Urinary bladder (tissue), 3 donors: ENCODE measurements at regions not wholly inside any gene's neighbourhood (a gene's known extent, or its start where the extent isn't known, plus 50 kb on each side); places are given as distances from the start of the nearest gene placed in this dataset.

ENCODE experiments used
- DNase-seq: peaks from one replicate; pipeline ENCODE4 v3.0.0-alpha.2; 2015; ENCODE audit errors: extremely low spot score
- H3K27ac ChIP-seq: one replicate; pipeline ENCODE4 v1.5.1; 2013; ENCODE audit warnings: low read depth, mild to moderate bottlenecking, moderate library complexity
- H3K36me3 ChIP-seq: one replicate; pipeline ENCODE4 v1.6.1; 2013; ENCODE audit warnings: mild to moderate bottlenecking, moderate library complexity; ENCODE audit not compliant: insufficient read depth
- H3K4me1 ChIP-seq: one replicate; pipeline ENCODE4 v1.6.1; 2013; ENCODE audit warnings: mild to moderate bottlenecking, moderate library complexity; ENCODE audit not compliant: insufficient read depth
- H3K4me3 ChIP-seq: one replicate; pipeline ENCODE4 v1.5.1; 2013; ENCODE audit warnings: low read depth, low read length
- WGBS: extraction: QIAGEN DNeasy Blood & Tissue Kit; methylation state at CpG from one replicate; pipeline ENCODE4 v1.1.7; 2013; 5-methylcytosine and 5-hydroxymethylcytosine counted together
- donor health status: healthy with polysubstance abuse.
- donor health status: healthy.

DNA sequence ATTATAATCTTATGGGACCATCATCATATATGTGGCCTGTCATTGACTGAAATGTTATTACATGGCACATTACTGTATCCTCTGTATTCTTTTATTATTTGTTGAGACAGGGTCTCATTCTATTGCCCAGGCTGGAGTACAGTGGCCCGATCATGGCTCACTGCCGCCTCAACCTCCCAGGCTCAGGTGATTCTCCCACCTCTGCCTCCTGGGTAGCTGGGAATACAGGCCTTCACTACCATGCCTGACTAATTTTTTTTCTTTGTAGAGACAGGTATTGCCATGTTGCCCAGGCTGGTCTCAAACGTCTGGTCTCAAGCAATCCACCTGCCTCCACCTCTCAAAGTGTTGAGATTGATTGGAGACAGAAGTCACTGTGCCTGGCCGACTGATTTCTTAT is 153.2 kb downstream of the RASSF9 start:
- WGBS = 82% methylated on average over 4 of the region's 4 CpGs
- DNase-seq = no peak
- Histone ChIP-seq H3K4me3 (no peak overlapping the region), H3K27ac (no peak overlapping the region), H3K4me1 (no peaks in the 10 kb centered on the region), H3K36me3 (no peaks in the 10 kb centered on the region)

DNA sequence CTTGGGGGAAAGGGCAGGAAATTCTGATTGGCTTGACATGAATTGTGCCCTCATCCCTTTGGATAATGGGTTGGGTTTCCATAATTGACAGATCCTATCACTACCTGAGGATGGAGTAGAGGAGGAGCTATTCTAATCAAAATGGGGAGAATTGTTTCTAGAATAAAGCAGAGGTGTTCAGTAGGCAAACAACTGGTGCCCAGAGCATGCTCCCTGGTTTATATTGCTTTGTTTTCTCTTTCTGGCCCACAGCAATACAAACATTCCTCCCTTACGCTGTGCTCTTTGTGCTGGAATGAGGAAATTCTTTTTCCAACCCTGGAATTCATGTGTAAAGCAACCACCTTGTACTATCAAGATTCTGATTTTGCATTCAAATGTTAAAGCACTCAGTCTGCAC is 147.4 kb downstream of the RASSF9 start:
- DNase-seq = no peak
- H3K4me3 ChIP-seq = no peak overlapping the region
- H3K4me1 ChIP-seq = no peaks in the 10 kb centered on the region
- H3K27ac ChIP-seq = no peak overlapping the region
- 58% methylated on average over 1 of the region's 1 CpG for WGBS
- no peaks in the 10 kb centered on the region for H3K36me3 ChIP-seq

DNA sequence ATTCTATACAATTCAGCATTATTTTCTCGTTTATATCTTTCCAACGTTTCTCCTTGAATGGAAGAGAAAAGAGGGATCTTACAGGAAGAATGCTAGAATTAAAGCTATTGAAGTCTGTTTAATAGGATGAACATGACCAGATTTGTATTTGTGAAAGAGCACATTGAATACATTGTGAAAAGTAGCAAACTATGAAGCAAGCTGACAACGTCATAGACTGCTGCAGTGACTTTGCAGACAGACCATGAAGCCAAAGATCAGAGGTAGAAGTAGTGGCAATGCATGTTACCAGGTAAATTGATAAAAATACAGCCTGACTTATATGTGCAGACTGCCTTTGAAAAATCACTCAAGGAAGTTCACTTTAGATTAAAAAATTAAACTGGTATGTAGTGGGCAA is 146.1 kb downstream of the RASSF9 start:
- Histone ChIP-seq H3K36me3 (no peaks in the 10 kb centered on the region), H3K4me3 (no peak overlapping the region)
- 70% methylated on average over 3 of the region's 3 CpGs for WGBS

DNA sequence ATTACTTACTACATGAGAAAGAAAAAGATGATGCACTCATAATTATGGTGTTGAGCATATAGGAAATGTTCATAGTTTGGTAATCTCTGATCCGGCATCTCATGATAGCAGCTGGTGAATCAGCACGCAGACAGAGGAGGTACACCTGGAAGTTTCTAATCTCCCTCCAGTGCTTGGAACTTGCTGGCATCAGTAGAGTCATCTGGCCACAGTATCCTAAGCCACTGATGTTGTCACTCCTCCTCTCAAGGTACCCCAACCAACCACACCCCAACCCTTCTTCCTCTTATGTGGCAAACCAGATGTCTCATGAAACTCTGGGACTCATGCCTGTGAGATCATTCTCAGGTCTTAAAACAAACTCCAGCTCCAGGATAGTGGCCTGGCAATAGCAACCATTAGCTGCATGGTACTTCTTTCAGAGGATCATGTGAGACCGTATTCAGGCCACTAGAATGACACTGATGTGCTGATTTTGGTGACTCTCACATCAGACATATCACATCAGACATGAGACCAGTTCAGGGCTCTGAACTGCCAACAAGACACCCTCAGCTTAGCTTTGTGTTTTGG is 143.0 kb downstream of the RASSF9 start:
- 86% methylated on average over 3 of the region's 3 CpGs for WGBS

More for the DNA sequence above, 146.1 kb downstream of the RASSF9 start:
- DNase-seq = no peak
- Histone ChIP-seq H3K4me1 (no peaks in the 10 kb centered on the region), H3K27ac (no peak overlapping the region)

DNA sequence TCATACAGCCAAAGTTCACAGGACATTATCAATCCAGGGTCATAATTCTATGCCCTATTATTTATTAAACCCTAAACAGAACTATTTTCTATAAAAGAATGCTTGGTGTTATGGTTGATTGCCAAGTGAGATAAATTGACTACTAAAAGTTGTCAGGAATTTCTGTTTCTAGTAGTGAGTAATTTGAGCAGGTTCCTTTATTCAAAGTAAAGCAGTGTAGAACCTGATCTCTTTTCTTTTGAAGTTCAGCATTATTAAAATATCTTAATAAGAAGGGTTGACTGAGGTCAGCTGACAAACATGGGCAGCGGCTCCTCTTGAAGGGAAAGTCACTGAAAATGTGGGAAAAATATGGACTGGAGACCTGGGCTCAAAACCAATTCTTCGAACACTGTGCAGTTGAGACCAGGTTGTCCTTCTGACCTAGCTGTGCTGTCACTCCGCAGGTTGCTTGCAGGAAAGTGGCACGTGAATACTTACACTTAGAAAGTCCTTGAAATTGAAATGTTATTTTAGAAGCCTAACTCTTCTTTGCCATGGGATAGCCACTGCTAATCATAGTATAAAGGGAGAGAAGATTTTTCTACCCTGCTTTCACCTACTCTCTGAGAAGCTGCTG is 141.0 kb downstream of the RASSF9 start:
- no peaks in the 10 kb centered on the region for H3K36me3 ChIP-seq
- H3K4me1 ChIP-seq = no peaks in the 10 kb centered on the region
- H3K27ac ChIP-seq = no peak overlapping the region
- no peak overlapping the region for H3K4me3 ChIP-seq
- 66% methylated on average over 4 of the region's 4 CpGs for WGBS
- no peak for DNase-seq

More for the DNA sequence above, 143.0 kb downstream of the RASSF9 start:
- no peak for DNase-seq
- Histone ChIP-seq H3K4me1 (no peaks in the 10 kb centered on the region), H3K27ac (no peak overlapping the region), H3K4me3 (no peak overlapping the region), H3K36me3 (no peaks in the 10 kb centered on the region)

DNA sequence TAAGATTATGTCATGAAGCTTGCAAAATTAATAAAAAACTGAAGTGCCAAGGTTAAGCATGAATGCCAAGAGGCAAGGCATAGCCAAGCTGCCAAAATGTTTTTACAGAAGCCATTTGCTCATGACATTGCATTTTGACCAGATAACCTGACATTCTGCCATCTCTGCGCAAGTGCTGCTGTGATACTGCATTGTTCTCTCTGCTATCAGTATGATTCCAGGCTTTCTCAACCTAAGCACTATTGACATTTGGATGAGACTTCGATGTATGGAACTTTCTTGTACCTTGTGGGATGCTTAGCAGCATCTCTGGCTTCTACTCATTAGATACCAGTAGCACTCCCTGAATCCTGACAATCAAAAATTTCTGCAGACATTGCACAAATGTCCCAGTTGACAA is 139.2 kb downstream of the RASSF9 start:
- no peak for DNase-seq
- Histone ChIP-seq H3K4me1 (no peaks in the 10 kb centered on the region), H3K36me3 (no peaks in the 10 kb centered on the region), H3K27ac (no peak overlapping the region), H3K4me3 (no peak overlapping the region)
- WGBS = 87% methylated on average over 2 of the region's 2 CpGs

DNA sequence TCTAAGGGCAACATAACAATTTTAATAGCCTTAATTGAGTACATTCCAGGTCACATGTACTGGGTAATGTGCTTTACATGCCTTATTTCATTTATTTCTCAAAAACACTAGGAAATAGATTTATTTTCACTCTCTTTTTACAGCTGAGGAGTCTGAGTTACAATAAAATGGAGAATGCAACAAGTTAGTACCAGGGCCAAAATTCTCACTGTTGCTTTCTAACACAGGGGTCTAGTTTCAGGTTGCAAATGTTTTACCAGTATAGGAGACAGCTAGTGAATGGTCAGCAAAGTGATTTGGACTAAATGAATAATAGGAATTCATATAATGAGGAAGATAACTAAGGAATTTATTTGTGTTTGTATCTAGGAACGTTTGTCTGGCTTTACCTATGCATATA is 137.3 kb downstream of the RASSF9 start:
- Histone ChIP-seq H3K4me3 (no peak overlapping the region), H3K27ac (no peak overlapping the region), H3K4me1 (no peaks in the 10 kb centered on the region), H3K36me3 (no peaks in the 10 kb centered on the region)
- WGBS = 20% methylated on average over 1 of the region's 1 CpG
- no peak for DNase-seq

DNA sequence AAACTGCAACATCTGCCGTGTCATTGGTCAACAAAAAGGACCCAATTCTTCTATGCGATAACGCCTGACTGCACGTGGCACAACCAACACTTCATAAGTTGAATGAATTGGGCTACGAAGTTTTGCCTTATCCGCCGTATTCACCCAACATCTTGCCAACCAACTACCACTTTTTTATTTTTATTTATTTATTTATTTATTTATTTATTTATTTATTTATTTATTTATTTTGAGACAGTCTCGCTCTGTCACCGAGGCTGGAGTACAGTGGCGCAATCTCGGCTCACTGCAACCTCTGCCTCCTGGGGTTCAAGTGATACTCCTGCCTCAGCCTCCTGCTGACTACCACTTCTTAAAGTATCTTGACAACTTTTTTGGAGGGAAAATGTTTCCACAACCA is 127.4 kb downstream of the RASSF9 start:
- Histone ChIP-seq H3K27ac (no peak overlapping the region), H3K4me1 (no peaks in the 10 kb centered on the region), H3K4me3 (no peak overlapping the region), H3K36me3 (no peaks in the 10 kb centered on the region)
- DNase-seq = no peak
- whole genome bisulfite sequencing = 98% methylated on average over 11 of the region's 11 CpGs

DNA sequence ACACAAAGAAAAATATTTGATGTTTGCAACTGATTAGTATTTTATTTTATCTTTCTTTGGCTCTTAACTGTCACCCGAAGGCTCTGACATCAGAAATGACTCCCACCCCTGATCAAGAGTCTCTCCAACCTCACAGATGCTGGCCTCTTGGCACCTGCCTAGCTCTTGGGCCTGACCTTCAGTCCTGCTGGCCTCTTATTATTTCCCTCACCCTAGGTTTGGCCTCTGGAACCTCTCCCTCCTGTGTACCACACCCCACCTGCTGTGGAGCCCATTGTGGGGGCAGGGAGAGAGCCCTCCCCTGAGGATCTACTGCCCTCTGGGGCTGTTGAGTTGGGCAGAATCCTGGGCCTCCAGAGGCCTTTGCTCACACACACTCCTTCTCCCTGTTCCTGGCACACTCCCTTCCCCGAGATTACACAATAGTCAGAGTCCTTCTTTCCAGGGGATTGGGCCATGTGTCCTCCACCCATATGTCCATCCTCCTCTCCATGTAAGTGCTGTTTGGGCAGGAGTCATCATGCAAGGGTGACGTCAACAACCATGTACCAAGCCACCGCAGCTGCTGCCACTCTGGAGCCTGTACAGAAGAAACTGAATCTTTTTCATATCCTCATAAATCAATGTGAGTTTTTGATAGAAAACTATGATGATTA is 124.3 kb downstream of the RASSF9 start:
- Histone ChIP-seq H3K27ac (no peak overlapping the region), H3K4me3 (no peak overlapping the region), H3K36me3 (no peaks in the 10 kb centered on the region), H3K4me1 (no peaks in the 10 kb centered on the region)
- 77% methylated on average over 4 of the region's 4 CpGs for WGBS
- no peak for DNase-seq

DNA sequence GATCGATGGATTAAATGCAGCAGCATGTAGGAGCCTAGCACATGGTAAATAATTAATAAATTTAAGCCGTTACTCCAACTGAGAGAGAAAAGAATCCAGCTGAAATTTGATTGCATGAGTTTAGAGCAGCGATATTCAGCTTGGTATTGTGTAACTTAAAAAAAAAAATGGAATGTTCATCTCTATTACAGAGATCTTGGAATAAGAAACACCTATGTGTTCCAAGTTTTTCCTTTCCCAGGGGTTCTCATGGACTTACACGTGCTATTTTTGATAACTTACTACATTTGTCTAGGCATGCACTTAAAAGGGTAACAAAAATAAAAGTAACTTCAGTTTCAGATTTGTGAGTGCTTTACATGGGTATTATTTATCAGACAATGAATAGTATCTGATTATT is 122.8 kb downstream of the RASSF9 start:
- no peaks in the 10 kb centered on the region for H3K4me1 ChIP-seq
- no peak overlapping the region for H3K4me3 ChIP-seq
- H3K27ac ChIP-seq = no peak overlapping the region
- DNase-seq = no peak
- no peaks in the 10 kb centered on the region for H3K36me3 ChIP-seq
- WGBS = 36% methylated on average over 4 of the region's 4 CpGs

DNA sequence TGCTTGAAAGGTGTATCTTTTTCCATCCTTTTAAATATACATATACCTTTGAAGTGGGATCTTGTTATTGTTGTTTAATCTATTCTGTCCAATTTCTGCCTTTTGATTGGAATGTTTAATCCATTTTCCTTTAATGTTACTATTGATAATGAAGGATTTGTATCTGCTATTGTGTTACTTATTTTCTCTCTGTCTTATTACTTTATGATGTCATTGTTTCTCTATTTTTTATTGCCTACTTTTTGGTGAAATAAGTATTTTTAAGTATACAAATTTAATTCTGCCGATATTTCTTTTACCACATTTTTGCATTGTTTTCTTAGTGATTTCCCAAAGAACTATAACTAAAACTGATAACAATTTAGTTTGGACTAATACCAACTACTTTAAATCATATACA is 121.8 kb downstream of the RASSF9 start:
- no peak overlapping the region for H3K4me3 ChIP-seq
- H3K36me3 ChIP-seq = no peaks in the 10 kb centered on the region
- H3K27ac ChIP-seq = no peak overlapping the region
- 98% methylated on average over 1 of the region's 1 CpG for WGBS
- no peaks in the 10 kb centered on the region for H3K4me1 ChIP-seq
- DNase-seq = no peak

DNA sequence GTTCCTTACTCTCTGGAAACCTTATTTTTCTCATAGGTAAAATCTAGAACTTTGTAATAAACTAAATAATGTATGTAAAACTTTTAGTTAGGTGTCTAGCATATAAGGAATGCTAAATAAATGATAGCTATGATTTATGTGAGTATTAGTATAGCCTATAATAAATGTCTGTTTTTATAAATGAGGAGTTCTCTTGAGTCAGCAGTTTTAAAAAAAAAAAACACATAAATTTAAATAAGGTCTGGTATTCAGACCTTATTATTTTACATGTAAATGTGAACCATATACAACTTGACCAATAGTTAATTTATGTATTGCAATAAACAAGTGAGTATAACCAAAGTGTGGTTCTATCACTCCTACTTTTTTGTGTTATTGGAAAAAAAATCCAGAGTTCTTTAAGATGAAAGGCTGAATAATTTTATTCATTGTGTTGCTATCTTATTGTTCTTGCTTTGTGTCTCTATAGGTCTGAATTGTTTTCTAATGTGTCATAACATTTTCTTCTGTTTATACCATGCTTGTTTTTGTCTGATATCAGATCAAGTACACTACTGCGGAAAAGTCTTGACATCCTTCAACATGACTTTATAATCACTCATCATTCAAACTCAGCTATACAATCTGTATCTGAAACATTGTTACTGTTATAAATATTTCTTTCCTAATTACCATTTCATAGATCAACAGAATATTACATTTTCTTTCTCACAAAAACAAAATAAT is 115.7 kb downstream of the RASSF9 start:
- H3K4me1 ChIP-seq = no peaks in the 10 kb centered on the region

DNA sequence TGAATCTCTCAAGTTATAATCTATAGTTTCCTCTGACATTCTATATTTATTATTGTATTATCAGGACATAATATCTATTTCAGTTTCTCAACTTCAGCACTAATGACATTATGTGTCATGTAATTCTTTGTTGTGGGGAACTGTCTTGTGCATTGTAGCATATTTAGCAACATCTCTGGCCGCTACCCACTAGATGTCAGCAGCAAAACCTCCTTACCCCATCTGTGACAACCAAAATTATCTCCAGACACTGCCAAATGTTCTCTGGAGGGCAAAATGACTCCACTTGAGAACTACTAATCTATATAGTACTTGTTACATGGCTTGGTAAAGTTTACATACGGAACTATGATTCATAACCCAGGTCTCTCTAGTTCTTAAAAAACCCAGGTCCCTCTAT is 110.2 kb downstream of the RASSF9 start:
- H3K4me1 ChIP-seq = no peaks in the 10 kb centered on the region
- WGBS = 76% methylated on average over 2 of the region's 2 CpGs
- no peak overlapping the region for H3K4me3 ChIP-seq
- H3K36me3 ChIP-seq = no peaks in the 10 kb centered on the region
- no peak overlapping the region for H3K27ac ChIP-seq
- no peak for DNase-seq

More for the DNA sequence above, 115.7 kb downstream of the RASSF9 start:
- H3K27ac ChIP-seq = no peak overlapping the region
- DNase-seq = no peak
- no peaks in the 10 kb centered on the region for H3K36me3 ChIP-seq
- H3K4me3 ChIP-seq = no peak overlapping the region
- 88% methylated on average over 1 of the region's 1 CpG for WGBS
